IMR-90 (cell line): ENCODE measurements at regions not wholly inside any gene's neighbourhood (a gene's known extent, or its start where the extent isn't known, plus 50 kb on each side); places are given as distances from the start of the nearest gene placed in this dataset.

Experiments used
- ATAC-seq: fragments of 200-7000 bp; cut with Tn5 transposase; 2 replicates; pipeline ENCODE4 v1.9.1; 2020; ENCODE audit warnings: low read depth, mild to moderate bottlenecking, moderate library complexity
- BruUV-seq: library from RNA; stranded (reverse); fragments of 400-500 nt; replicated peaks from 2 replicates; lab custom pipeline; 2021; lab: Mats Ljungman, UMichigan
- CTCF ChIA-PET: fragments of 300-600 bp; formaldehyde crosslinking; extraction: SDS; loops from one replicate; lab custom pipeline; 2021; ENCODE audit warnings: antibody characterized with exemption; lab: Yijun Ruan, JAX
- POLR2A ChIA-PET: fragments of 300-600 bp; sonication (Branson Sonifier 250); formaldehyde crosslinking; loops from one replicate; lab custom pipeline; 2022; ENCODE audit warnings: antibody characterized with exemption; ENCODE audit not compliant: unreplicated experiment; lab: Charles Lee
- DNase-seq: peaks from one replicate; pipeline ENCODE4 v3.0.0; 2013
- H2AFZ ChIP-seq: replicated peaks from 2 replicates; pipeline ENCODE3; 2013; ENCODE audit warnings: low read length, mild to moderate bottlenecking; ENCODE audit not compliant: poor library complexity
- H2AK5ac ChIP-seq: 2 replicates; pipeline ENCODE4 v1.6.1; 2013; ENCODE audit warnings: low read depth, low read length, inconsistent platforms
- H2AK9ac ChIP-seq: replicated peaks from 2 replicates; pipeline ENCODE3; 2013; ENCODE audit warnings: mild to moderate bottlenecking, low read depth, low read length, moderate library complexity; ENCODE audit not compliant: poor library complexity
- H2BK120ac ChIP-seq: 2 replicates; pipeline ENCODE4 v1.6.1; 2013; ENCODE audit warnings: low read depth, low read length, inconsistent platforms
- H2BK15ac ChIP-seq: 3 replicates; pipeline ENCODE4 v1.6.1; 2013; ENCODE audit warnings: low read depth, low read length, inconsistent platforms
- H2BK20ac ChIP-seq: 2 replicates; pipeline ENCODE4 v1.6.1; 2013; ENCODE audit warnings: low read depth, mild to moderate bottlenecking, inconsistent platforms, low read length, moderate library complexity
- H2BK5ac ChIP-seq: 2 replicates; pipeline ENCODE4 v1.6.1; 2013; ENCODE audit warnings: mild to moderate bottlenecking, low read depth, low read length, inconsistent platforms; ENCODE audit not compliant: poor library complexity, severe bottlenecking
- H3K14ac ChIP-seq: replicated peaks from 2 replicates; pipeline ENCODE4 v1.6.1; 2013; ENCODE audit warnings: low read depth, low read length, inconsistent platforms
- H3K18ac ChIP-seq: 2 replicates; pipeline ENCODE4 v1.6.1; 2013; ENCODE audit warnings: low read depth, low read length, control low read depth
- H3K23ac ChIP-seq: 2 replicates; pipeline ENCODE4 v1.6.1; 2013; ENCODE audit warnings: low read depth, low read length, inconsistent platforms
- H3K27ac ChIP-seq: 2 replicates; pipeline ENCODE4 v1.5.1; 2013; ENCODE audit warnings: mild to moderate bottlenecking, control low read depth, low read length; ENCODE audit not compliant: insufficient read depth
- H3K27me3 ChIP-seq: 2 replicates; pipeline ENCODE4 v1.6.1; 2013; ENCODE audit warnings: low read length; ENCODE audit not compliant: control insufficient read depth, insufficient read depth
- H3K36me3 ChIP-seq: 2 replicates; pipeline ENCODE4 v1.6.1; 2013; ENCODE audit warnings: low read length, mixed read lengths; ENCODE audit not compliant: control insufficient read depth, insufficient read depth
- H3K4ac ChIP-seq: 2 replicates; pipeline ENCODE4 v1.6.1; 2013; ENCODE audit warnings: low read depth, low read length, inconsistent platforms
- H3K4me1 ChIP-seq: 2 replicates; pipeline ENCODE4 v1.6.1; 2013; ENCODE audit warnings: low read length, mixed read lengths; ENCODE audit not compliant: control insufficient read depth, insufficient read depth
- H3K4me2 ChIP-seq: 2 replicates; pipeline ENCODE4 v1.6.1; 2013; ENCODE audit warnings: low read depth, mild to moderate bottlenecking, control low read depth, low read length, moderate library complexity
- H3K4me3 ChIP-seq: 2 replicates; pipeline ENCODE4 v1.5.1; 2013; ENCODE audit warnings: low read depth, mild to moderate bottlenecking, control low read depth, low read length, moderate library complexity; ENCODE audit not compliant: insufficient read depth
- H3K56ac ChIP-seq: 2 replicates; pipeline ENCODE4 v1.6.1; 2013; ENCODE audit warnings: low read length, inconsistent platforms; ENCODE audit not compliant: insufficient read depth; ENCODE audit errors: extremely low read depth
- H3K79me1 ChIP-seq, 2 experiments: 2 replicates each; pipeline ENCODE4 v1.6.1; 2013; ENCODE audit warnings: low read length in 2 of 2, inconsistent platforms in 1 of 2, low read depth in 1 of 2
- H3K9ac ChIP-seq: 2 replicates; pipeline ENCODE4 v1.6.1; 2013; ENCODE audit warnings: low read depth, low read length, control low read depth
- H3K9me1 ChIP-seq: 2 replicates; pipeline ENCODE4 v1.6.1; 2013; ENCODE audit warnings: low read length, inconsistent platforms; ENCODE audit not compliant: insufficient read depth
- H3K9me3 ChIP-seq: 2 replicates; pipeline ENCODE4 v1.6.1; 2013; ENCODE audit warnings: low read length; ENCODE audit not compliant: control insufficient read depth, insufficient read depth
- H4K20me1 ChIP-seq: 2 replicates; pipeline ENCODE4 v1.6.1; 2013; ENCODE audit warnings: low read length, inconsistent platforms; ENCODE audit not compliant: insufficient read depth
- H4K5ac ChIP-seq: 2 replicates; pipeline ENCODE4 v1.6.1; 2013; ENCODE audit warnings: mild to moderate bottlenecking, low read depth, low read length, control low read depth
- H4K8ac ChIP-seq, 2 experiments: 2 replicates each; pipeline ENCODE4 v1.6.1; 2013; ENCODE audit warnings: low read depth in 2 of 2, low read length in 2 of 2, control low read depth in 1 of 2, inconsistent platforms in 1 of 2
- H4K91ac ChIP-seq: 2 replicates; pipeline ENCODE4 v1.6.1; 2013; ENCODE audit warnings: low read depth, low read length, inconsistent platforms; ENCODE audit not compliant: insufficient read depth
- BHLHE40 ChIP-seq: fragments of 150-350 bp; IDR thresholded peaks from 2 replicates; pipeline ENCODE4 v1.6.1; 2016; ENCODE audit warnings: mild to moderate bottlenecking, low read depth, low read length
- CEBPB ChIP-seq: IDR thresholded peaks from 2 replicates; pipeline ENCODE4 v1.6.1; 2012; ENCODE audit warnings: low read depth, low read length, improper control_type of control experiment
- CHD1 ChIP-seq: IDR thresholded peaks from 2 replicates; pipeline ENCODE4 v1.6.1; 2012; ENCODE audit warnings: low read depth, low read length, improper control_type of control experiment
- FOS ChIP-seq: fragments of 150-350 bp; IDR thresholded peaks from 2 replicates; pipeline ENCODE4 v1.6.1; 2016; ENCODE audit warnings: low read depth, low read length
- MAFK ChIP-seq: IDR thresholded peaks from 2 replicates; pipeline ENCODE4 v1.6.1; 2012; ENCODE audit warnings: low read depth, low read length, improper control_type of control experiment
- MAZ ChIP-seq: IDR thresholded peaks from 2 replicates; pipeline ENCODE4 v1.6.1; 2012; ENCODE audit warnings: low read depth, mild to moderate bottlenecking, low read length, improper control_type of control experiment, moderate library complexity, borderline replicate concordance
- MXI1 ChIP-seq: IDR thresholded peaks from 2 replicates; pipeline ENCODE4 v1.6.1; 2012; ENCODE audit warnings: low read depth, mild to moderate bottlenecking, low read length, moderate library complexity, borderline replicate concordance
- NFE2L2 ChIP-seq: fragments of 150-350 bp; IDR thresholded peaks from 2 replicates; pipeline ENCODE4 v1.6.1; 2016; ENCODE audit warnings: low read depth, mild to moderate bottlenecking, low read length
- POLR2A ChIP-seq: IDR thresholded peaks from 2 replicates; pipeline ENCODE4 v1.6.1; 2012; ENCODE audit warnings: mild to moderate bottlenecking, low read depth, low read length
- RAD21 ChIP-seq: IDR thresholded peaks from 2 replicates; pipeline ENCODE4 v1.6.1; 2012; ENCODE audit warnings: low read length, improper control_type of control experiment
- RCOR1 ChIP-seq: IDR thresholded peaks from 2 replicates; pipeline ENCODE4 v1.6.1; 2012; ENCODE audit warnings: mild to moderate bottlenecking, low read length, improper control_type of control experiment; ENCODE audit not compliant: insufficient replicate concordance
- RFX5 ChIP-seq: IDR thresholded peaks from 2 replicates; pipeline ENCODE4 v1.8.0; 2012; ENCODE audit warnings: low read depth, mild to moderate bottlenecking, low read length, moderate library complexity
- SMC3 ChIP-seq: fragments of 150-350 bp; IDR thresholded peaks from 2 replicates; pipeline ENCODE4 v1.6.1; 2016; ENCODE audit warnings: low read depth, mild to moderate bottlenecking, antibody characterized with exemption, low read length, moderate library complexity
- USF2 ChIP-seq: fragments of 150-350 bp; IDR thresholded peaks from 2 replicates; pipeline ENCODE4 v1.6.1; 2017; ENCODE audit warnings: mild to moderate bottlenecking, antibody characterized with exemption, low read length, low read depth
- WGBS, 2 experiments: methylation state at CpG; one replicate each; pipeline versions ENCODE4 v1.1.5 to v1.1.7; 2013; ENCODE audit warnings: missing lambda C conversion rate in 2 of 2; ENCODE audit not compliant: insufficient read length in 1 of 2; ENCODE audit errors: extremely low coverage in 2 of 2; 5-methylcytosine and 5-hydroxymethylcytosine counted together
- dilution Hi-C: fragments of 300-500 bp; cut with HindIII; formaldehyde crosslinking; loops from one replicate; pipeline ENCODE4 v1.14.3; 2018; ENCODE audit warnings: low sequenced_read_pairs; ENCODE audit not compliant: unreplicated experiment
- in situ Hi-C: fragments of 300-500 bp; cut with MboI; formaldehyde crosslinking; loops from 3 replicates; pipeline ENCODE4 v1.14.3; 2019; ENCODE audit warnings: low sequenced_read_pairs, inconsistent platforms, mixed read lengths
- intact Hi-C: fragments of 100-400 bp; cut with micrococcal nuclease; formaldehyde crosslinking; loops from 2 replicates; pipeline ENCODE4 v1.10.0; 2022
- TF ChIP-seq, protein P1 (sequence below): fragments of 150-350 bp; IDR thresholded peaks from 2 replicates; pipeline ENCODE4 v1.6.1; 2016; ENCODE audit warnings: low read depth, mild to moderate bottlenecking, low read length, moderate library complexity, borderline replicate concordance

- Histone ChIP-seq H3K9me3 (no peaks in the 10 kb centered on the region), H3K9me1 (peaks cover 35% of the 10 kb centered on the region)
- TF ChIP-seq NFE2L2 (peak; percentile 70), RAD21 (peak; percentile 9; the same call in 1 of the 2 replicates), RCOR1 (no peak), CEBPB (peak; percentile 3; the same call in 1 of the 2 replicates), RFX5 (no peak), BHLHE40 (peak; percentile 67), FOS (peak; percentile 84; the same call in 1 of the 2 replicates), USF2 (no peak; the same call in 1 of the 2 replicates), SMC3 (peak; percentile 23), POLR2A (no peak), MXI1 (peak; percentile 59; the same call in 1 of the 2 replicates), MAFK (0 out of 2 replicates have a peak, but pooled peaks have one; percentile 18), MAZ (peak; percentile 48; the same call in 1 of the 2 replicates), CHD1 (no peak)
- TF ChIP-seq, protein P1, sequence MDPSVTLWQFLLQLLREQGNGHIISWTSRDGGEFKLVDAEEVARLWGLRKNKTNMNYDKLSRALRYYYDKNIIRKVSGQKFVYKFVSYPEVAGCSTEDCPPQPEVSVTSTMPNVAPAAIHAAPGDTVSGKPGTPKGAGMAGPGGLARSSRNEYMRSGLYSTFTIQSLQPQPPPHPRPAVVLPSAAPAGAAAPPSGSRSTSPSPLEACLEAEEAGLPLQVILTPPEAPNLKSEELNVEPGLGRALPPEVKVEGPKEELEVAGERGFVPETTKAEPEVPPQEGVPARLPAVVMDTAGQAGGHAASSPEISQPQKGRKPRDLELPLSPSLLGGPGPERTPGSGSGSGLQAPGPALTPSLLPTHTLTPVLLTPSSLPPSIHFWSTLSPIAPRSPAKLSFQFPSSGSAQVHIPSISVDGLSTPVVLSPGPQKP, result no peak
Observed at GRCh38 chr16:86994651-86995171, 322.5 kb downstream of the C16orf95 start.

More at GRCh38 chr16:86994651-86995171, 322.5 kb downstream of the C16orf95 start:
- BruUV-seq, result no TSS peak
- Histone ChIP-seq H3K4me1 (peaks cover 9% of the 10 kb centered on the region), H4K91ac (peak overlapping the region; percentile 51), H3K27me3 (no peaks in the 10 kb centered on the region), H2BK5ac (peak overlapping the region; percentile 73), H4K5ac (no peak overlapping the region), H3K23ac (peak overlapping the region; percentile 40; the same call in 1 of the 2 replicates), H2AK5ac (no peak overlapping the region), H4K8ac (peak overlapping the region; percentile 2 to 59), H3K79me1 (0 out of 4 replicates have a peak, but pooled peaks cover 0 to 3% of the 10 kb centered on the region in 2 experiments), H3K4me3 (peak overlapping the region; percentile 20; the same call in 1 of the 2 replicates), H2BK20ac (peak overlapping the region; percentile 71), H3K27ac (peak overlapping the region; percentile 38), H2BK120ac (peak overlapping the region; percentile 76), H4K20me1 (no peaks in the 10 kb centered on the region), H2AFZ (peak overlapping the region; percentile 89), H3K18ac (peak overlapping the region; percentile 21), H3K56ac (peak overlapping the region; percentile 1; the same call in 1 of the 2 replicates), H3K14ac (peak overlapping the region; percentile 50; the same call in 1 of the 2 replicates), H2AK9ac (peak overlapping the region; percentile 7), H3K9ac (no peak overlapping the region), H3K4ac (peak overlapping the region; percentile 98), H3K4me2 (peak overlapping the region; percentile 75), H3K36me3 (no peaks in the 10 kb centered on the region), H2BK15ac (peak overlapping the region; percentile 52; the same call in 2 of the 3 replicates)
- intact Hi-C loops (no loop called here), in situ Hi-C loops (no loop called here), dilution Hi-C loops (no loop called here)
- ATAC-seq (peak; percentile 89), DNase-seq (peak; percentile 97)
- WGBS, 2 experiments, result 0% methylated on average over 1 of the region's 12 CpGs; no CpG with 5 or more reads in 1 of the 2 experiments
- CTCF ChIA-PET, result no interaction called here
- POLR2A ChIA-PET, result no interaction called here
